ENCODE measurements at regions not wholly inside any gene's neighbourhood (a gene's known extent, or its start where the extent isn't known, plus 50 kb on each side); places are given as distances from the start of the nearest gene placed in this dataset.
A peak's percentile ranks its signal among the peaks of the same experiment; 100 is the strongest.

DNA sequence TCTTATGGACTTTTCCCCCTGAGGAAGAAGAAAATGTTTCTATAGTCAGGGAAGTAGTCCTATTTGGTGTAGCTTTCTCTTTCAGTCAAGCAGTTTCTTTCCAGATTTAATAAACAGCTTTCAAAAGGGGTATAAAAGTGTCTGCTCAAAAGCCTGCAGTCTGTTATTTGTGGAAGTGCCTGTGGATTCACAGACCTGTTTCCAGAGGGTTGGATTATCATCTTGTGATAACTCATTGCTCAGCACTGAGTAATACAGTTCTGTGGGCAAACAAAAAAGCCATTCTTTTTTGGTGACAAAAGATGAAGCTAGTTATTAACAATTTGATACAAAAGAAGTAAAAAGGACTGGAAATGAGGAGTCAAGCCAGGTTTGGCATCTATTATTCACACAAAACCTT lies 358.2 kb upstream of the ID4 start:
- no peak for DNase-seq

DNA sequence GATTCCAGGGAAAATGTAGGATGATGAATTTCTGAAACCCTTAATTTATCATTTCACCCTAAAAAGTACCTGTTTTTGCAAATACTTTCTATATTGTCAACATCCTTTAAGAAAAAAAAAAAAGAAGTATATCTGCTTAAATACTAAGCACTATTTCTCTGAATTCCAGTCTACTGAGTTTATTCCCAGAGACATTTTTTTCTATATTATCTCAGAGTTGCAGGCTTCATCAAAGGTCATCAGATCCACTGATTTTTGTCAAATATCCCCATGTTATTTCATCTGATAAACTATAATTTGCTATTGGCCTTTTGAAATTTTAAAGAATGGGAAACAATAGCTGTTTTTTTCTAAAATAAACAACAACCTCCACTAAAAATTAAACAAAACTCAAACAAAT lies 357.6 kb upstream of the ID4 start:
- DNase-seq = no peak

DNA sequence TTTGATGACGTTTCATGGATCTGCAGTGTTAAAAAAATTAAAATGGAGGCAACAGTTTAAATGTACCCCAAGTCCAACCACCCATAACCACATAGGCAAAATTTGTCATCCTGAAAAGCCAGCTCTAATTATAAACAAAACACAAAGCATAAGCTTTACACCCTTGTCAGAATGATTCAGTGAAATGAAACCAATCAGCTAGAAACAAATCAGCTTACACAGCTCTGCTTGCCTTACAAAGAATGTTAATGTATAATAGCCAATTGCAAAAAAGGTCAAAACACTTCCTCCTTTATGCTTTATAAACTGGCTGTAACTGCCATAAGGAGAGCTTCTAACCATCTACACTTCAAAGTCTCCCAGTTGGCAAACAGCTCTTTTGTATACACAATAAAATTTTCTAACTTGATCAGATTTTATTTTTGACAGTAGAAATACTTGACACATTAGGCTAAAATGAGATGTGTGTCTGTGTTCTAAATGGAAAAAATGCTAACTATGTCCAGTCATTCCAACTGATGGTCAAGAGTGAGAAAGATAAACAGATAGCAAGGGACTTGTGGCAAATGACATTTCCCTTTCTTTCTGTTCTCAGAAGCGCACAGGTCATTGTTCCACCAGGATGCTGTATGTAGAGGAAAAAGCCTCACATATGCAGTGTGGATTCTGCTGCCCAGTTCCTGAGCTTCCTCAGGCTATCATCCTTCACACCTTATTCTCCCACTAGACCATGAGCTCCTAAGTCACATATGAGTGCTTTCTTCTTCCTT lies 344.3 kb upstream of the ID4 start:
- DNase-seq = no peak

DNA sequence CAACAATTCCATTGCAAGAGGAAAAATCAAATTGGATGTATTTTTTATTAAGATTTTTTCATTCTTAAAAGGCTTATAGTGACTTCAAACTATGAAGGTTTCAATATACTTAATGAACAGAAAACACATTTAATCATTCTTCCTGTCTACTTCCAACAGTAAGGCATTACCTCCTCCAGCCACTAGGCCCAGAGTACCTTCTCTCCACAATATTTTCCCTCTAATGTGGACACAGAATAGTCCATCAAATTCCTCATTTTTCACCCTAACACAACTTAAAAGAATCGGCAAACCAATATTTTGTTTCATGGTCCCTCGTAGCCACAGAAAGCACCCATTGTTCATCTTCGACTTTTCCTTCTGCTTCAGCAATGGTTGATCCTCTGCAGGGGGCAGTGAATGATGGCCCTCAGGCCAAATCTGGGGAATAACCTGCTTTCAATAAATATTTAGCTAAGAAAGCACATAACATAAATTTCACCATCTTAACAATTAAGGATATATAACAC lies 335.4 kb upstream of the ID4 start:
- no peak for DNase-seq

DNA sequence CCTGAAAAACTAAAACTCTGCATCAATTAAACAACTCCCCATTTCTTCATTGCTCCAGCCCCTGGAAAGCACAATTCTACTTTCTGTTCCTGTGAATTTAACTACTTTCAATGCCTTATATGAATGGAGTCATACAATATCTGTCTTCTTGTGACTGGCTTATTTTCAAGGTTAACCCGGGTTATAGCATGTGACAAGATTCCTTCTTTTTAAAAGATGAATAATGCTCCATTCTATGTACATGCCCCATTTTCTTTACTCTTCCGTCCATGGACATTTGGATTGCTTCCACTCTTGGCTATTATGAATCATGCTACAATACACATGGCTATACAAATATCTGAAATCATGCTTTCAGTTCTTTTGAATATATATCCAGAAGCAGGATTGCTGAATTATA lies 334.9 kb upstream of the ID4 start:
- no peak for DNase-seq

DNA sequence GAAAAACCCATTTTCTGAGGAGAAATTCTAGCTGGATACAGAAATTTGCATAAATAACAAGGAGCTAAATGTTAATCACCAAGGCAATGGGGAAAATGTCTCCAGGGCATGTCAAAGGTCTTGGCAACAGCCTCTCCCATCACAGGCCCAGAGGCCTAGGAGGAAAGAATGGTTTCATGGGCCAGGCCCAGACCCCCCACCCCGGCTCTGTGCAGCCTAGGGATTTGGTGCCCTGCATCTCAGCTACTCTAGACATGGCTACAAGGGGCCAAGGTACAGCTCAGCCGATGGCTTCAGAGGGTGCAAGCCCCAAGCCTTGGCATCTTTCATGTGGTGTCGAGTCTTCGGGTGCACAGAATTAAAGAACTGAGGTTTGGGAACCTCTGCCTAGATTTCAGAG lies 321.2 kb upstream of the ID4 start:
- no peak for DNase-seq

DNA sequence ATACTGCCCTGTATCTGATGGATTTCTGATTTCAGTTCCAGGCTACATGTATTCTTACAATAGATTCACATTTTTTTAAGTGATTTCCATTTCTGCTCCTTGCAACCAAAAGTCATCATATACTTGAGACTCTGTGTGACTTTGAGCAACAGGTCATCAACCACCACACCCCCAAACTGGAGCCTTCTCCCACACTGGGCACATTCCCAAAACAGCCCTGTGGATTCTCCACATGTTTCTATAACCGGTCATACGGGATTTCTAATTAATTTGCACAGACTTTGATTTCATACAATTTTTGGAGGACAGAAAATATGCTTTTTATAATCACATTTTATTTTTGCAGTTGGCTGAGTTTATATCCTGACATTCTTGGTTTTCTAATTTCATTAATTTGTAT lies 317.2 kb upstream of the ID4 start:
- no peak for DNase-seq

DNA sequence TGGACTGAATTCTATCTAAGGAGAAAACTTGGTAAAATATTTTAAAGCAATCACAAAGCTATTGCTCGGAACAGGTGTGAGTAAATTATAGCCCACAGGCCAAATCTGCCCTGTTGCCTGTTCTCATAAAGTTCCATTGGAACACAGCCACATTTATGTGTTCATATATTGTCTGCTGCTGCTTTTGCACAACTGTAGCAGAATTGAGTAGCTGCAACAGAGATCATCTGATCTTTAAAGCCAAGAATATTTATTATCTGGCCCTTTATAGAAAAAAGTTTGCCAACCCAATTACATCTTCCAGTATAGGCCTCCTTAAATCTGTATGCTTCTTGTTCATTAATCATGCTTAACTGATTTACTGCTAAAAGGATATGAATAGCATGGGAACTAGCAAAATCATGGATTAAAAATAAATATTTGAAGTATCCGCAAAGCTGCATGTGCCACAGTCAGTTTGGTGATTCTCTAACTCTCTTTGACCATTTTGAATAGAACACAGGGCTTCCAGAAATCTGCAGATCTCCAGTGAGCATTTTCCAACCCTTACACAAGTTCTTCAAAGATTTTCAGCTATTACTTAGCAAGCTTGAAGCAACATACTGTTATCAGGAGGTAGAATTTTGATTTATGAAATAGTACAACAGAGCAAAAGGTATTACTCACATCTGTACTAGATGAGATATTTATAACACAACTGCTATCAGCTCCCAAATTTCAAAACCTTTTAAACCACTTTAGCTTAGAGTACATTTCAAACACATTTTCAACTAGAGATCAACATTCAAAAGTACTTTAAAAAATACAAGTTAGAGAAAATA lies 312.6 kb upstream of the ID4 start:
- DNase-seq = no peak

DNA sequence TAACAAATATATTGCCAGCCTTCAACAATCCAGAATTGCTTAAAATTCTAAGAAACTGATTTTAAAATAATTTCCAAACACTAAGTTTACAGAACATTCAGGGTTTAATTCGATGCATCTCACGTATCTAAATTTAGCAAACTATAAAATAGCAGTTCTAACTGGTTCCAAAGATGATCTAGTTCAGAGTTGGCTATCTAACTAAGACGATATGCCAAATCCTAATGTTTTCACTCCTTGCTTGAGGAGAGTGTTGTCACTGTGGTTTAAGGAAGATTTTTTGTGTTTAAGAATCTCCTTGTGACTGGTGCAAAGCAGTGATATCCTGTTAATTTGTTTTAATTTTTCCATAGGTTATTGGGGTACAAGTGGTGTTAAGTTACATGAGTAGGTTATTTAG lies 311.5 kb upstream of the ID4 start:
- DNase-seq = no peak

DNA sequence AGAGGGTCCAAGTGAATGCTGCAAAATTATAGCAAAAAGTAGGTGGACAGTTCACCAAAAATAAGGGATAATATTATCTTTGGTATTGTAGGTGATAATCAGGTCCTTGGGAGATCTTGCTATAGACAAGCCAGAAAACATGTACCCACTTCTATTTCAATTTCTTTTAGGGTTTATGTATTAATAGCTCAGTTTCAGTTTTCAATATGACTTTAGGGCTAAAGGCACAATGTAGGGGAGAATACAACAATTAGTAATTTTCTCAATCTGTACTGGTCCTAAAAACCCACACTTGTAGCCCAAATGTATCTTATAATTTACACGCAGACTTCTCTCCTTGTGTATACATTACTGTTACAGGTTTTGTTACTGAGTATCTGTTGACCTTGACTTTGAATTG lies 307.0 kb upstream of the ID4 start:
- no peak for DNase-seq

DNA sequence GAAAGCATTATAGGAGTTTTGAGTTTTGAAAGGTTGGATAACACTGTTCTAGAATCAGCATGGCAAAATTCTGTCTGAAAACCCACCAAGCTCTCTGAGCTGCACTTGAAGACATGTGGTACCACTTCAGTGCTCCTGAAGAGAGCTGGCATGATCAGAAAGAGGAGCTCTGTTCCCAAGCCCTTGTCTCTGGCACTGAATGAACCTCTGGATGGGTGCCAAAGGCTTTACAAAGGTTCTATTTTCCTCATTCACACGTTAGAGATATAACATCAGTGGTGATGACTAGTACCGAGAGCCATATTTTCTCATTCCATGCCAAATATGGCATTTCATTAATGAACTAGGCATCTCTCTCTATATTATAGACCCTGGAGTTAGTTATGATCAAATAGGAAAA lies 301.8 kb upstream of the ID4 start:
- DNase-seq = no peak

DNA sequence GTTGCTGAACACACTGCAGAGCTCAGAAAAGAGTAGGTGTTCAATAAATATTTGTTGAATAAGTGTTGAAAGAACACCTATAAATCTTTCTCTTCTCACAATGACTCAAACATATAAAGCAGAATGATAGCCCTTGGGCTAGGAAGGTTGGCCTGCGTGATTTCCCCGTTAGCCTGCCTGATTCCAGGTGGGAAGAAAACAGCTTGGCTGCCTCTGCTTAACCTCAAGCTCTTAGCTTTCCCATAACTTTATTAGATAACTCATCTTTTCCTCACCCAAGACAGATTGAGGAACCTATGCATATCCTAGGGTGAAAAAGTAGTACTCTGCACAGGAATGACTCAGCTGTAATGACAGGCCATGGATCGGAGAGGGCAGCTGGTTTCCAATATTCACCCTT lies 300.3 kb upstream of the ID4 start:
- DNase-seq = no peak

DNA sequence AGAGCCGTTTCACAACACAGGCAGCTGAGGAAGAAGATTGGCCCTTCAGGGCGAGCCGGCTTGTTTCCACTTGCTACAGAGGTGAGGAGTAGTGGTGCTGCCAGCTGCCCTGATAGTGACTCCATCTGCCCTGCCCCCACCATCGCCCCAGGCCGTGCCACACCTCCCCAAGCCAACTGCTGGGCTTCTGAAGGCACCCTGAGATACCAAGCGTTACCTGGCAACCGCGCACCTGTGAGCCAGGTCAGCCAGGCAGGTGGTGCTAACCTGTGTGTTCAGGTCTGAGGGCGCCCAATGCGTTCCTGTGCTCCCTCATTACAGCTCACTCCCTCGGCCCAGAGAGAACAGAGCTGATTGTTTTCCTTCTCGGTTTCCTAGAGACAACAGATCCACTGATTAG lies 299.1 kb upstream of the ID4 start:
- DNase-seq = no peak

DNA sequence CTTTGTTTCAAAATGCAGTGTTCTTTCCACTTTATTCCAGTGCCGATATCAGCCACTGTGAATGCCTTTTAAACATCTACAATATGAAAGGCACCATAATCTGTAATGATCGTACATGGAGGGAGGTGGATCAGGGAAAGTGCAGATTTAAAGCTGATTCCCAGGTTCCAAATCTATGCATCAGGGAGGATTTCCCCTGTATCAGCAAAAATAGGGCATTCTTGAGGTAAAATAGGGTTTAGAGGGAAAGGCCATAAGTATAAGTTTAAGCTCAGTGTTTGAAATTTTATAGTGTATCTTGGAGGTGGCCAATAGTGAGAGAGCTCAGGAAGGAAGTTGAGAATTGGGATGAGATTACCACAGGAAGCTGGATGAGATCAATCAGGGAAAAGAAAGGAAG lies 289.7 kb upstream of the ID4 start:
- no peak for DNase-seq

DNA sequence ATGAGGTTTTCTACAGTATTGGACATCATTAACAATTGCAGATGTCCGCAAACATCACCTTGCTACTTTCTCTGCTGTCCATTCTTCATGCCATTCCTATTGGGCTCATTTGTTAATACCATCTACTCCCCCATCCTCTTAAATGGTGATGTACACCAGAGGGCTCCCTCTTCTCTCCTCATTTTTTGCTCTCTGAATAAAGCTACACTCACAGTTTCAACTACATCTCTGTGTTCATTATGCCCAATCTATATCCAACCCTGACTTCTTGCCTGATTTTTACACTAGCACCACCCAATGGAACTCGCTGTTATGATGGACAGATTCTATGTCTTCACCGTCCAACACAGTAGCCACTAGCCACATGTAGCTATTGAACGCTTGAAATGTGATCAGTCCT lies 288.1 kb upstream of the ID4 start:
- DNase-seq = no peak

DNA sequence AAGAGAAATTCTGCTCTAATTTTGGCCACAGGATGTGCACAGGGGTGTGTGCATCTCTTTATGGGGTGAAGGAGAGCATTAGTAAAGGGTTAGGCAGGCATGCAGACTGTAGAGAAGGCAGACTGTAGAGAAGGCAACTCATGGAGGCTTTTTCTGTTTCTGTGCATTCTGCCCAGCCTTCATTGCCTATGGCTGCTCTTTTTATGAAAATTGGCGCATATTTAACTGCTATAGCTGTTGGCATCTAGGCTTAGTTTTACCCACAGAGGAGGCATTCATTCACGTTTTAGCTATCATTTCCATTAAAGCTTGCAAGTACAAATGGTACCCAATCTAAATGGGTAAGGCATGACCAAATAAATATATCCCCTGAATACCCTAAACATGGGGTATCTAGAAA lies 286.8 kb upstream of the ID4 start:
- DNase-seq = no peak

DNA sequence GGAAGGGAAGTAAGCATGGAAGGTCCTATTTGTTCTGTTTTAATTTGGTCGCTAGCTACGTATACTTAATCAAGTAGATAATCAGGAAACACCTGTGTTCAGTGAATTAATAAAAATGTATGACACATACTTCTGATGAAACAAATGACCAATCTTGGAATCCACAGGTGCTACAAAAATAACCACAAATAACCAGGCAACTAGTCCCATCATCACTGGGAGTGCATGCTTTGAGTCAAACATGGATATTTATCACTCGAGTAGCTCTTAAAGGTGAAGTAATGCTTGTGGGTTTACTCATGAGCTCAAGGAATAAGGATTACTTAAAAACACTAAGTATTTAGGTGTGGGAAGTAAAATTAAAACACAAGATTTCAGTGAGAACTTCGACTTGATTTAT lies 285.6 kb upstream of the ID4 start:
- no peak for DNase-seq

DNA sequence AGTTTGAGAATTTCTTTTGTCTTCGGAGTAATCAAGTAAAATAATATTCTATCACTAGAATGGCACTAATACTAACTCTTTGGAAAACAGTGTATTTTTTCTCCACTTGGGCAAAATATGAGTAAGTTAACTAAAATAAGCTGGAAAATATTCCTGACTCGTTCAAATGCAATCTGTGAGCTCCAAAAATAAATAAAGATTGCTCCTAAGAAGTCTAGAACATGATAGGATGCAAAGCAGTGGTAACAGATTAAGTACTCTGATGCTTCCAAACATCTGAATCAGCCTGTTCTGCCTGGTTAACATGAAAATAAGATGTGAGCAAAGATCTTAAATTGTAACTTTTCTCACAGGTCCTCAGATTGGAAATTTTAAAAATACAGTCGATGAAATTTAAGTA lies 285.1 kb upstream of the ID4 start:
- DNase-seq = no peak

DNA sequence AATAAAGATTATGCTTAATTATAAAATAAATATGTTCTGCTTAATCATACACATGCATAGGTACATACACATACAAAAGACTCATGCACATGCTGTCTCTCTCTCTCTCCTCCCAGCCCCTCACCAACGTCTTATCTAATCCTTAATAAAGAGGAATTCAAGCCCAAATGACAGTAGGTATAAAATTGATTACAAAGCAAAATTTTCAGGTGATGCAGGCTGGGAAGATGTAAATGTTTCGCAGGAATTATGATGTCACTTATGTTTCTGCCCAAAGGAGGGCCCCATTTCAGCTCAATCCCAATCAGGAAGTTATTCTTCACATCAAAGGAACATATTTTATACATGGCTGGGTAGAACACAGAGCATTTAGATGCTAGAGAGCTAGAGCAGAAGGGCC lies 284.6 kb upstream of the ID4 start:
- no peak for DNase-seq

DNA sequence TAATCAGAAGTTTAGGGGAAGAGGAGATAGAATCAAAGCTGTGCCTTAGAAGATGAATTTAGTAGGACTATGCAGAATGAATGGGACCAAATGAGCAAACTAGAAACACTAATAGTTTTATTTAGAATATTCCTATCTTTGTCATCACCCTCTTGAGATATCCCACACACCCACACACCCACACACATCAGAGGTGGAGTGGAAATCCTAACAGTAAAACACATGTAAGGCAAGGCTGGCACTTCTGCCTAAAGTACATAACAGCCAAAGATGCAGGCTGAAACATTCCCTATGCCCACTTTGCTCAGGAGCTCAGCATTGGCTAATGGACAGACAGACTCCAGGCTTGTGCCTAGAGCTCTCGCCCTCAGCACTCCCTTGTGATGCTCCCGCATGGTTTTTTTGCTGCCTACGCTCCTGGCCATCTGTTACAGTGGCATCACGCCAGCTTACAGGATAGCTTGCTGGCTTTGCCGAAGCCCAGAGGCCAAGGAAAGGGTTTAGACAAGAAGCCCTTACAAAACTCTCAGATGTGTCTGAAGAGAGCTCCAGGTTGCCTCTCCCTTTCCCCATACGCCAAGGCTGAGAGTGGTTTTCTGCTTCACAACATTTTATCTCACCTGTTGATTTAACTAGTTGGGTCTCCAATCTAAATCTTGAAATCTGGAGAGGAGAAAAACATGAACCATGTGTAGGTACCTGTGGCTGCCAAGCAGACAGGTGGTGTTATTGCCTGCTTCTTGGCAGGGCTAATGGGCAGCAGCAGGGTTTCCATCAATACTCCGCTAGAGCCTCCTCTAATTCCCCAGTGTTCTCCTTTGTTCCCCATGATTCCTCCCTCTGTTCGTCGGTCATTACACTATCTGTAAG lies 282.6 kb upstream of the ID4 start:
- DNase-seq = peak; percentile 58

DNA sequence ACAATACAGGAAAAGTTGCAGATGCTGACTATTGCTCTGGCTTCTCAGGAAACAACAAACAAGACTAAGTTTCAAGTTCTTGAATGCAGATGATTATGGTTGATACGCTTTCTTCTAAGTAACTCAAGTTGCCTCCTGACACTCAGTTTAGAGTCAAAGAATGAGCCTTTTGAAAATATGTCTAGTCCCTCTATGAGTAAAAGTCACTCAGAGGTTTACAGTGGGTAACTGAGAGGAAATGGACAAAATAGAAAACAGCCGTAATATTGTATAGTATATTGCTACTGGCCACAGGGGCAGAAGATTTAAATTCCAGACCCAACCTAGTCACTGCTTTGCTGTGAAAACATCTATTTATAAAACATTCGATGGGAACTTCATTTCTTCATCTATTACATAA lies 280.0 kb upstream of the ID4 start:
- no peak for DNase-seq

DNA sequence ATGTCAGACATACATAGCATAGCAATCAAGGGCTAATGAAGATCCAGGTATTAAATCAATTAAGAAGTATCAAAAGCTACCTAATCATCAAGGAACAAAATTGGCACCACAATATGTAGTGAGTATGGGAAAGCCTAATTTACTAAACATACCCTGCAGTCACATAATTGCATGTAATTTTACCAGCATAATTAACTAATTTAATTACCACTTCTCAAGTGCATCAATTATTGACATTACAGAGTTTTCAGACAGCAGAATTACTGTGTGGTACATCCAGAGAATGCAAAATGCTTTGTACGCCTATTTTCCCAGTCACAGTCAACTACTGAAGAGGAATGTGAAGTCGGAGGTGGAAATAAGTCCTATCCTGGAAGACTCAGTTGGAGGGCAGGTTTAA lies 279.0 kb upstream of the ID4 start:
- no peak for DNase-seq

DNA sequence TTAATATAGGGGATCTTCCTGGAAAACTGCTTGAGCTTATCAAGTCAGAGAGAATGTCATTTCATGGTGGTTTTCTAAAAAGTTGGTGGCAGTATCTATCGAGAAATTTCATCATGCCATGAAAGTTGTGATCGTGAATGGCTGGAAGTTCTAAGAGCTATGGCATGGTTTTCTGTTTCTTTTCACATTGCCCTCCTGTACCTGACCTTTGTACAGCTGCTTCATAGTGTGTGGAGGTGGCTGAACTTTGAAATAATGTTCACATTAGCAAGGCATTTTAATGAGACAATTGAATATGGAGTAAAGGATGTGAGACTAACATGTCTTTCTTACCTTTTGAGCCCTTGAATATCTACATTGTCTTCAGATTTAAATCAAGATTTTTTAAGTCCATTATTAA lies 278.2 kb upstream of the ID4 start:
- no peak for DNase-seq

DNA sequence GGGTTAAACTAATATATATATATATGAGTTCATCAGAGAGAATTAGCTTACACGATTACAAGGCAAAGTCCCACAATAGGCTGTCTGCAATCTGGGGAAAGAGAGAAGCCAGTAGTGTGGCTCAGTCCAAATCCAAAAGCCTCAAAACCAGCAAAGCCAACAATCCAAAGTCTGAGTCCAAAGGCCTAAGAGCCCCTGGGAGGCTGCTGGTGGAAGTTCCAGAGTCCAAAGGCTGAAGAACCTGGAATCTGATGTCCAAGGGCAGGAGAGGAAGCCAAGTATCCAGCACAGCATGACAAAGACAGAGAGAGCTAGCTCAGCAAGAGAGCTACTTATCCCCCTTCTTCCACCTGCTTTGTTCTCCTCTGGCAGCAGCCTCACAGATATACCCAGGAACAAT lies 274.7 kb upstream of the ID4 start:
- DNase-seq = no peak
